GM13976 (cell line): ENCODE measurements at regions not wholly inside any gene's neighbourhood (a gene's known extent, or its start where the extent isn't known, plus 50 kb on each side); places are given as distances from the start of the nearest gene placed in this dataset.

Source experiments
- DNase-seq: peaks from one replicate; pipeline ENCODE4 v3.0.0; 2012; ENCODE audit warnings: low spot score
- CTCF ChIP-seq: IDR thresholded peaks from 2 replicates; pipeline ENCODE4 v1.5.1; 2012; ENCODE audit warnings: borderline replicate concordance, mild to moderate bottlenecking; ENCODE audit not compliant: insufficient read depth; ENCODE audit errors: extremely low read depth, missing control alignments, control extremely low read depth
- in situ Hi-C: fragments of 300-500 bp; cut with MboI; formaldehyde crosslinking; loops from one replicate; pipeline ENCODE4 v1.12.0; 2022; ENCODE audit warnings: low sequenced_read_pairs, mixed read lengths, inconsistent platforms; ENCODE audit not compliant: unreplicated experiment

GRCh38 chr2:239608723-239609122 lies 207.9 kb upstream of the HDAC4 start:
- in situ Hi-C loops, result no loop called here
- DNase-seq, result no peak
- TF ChIP-seq CTCF, result no peak

DNA sequence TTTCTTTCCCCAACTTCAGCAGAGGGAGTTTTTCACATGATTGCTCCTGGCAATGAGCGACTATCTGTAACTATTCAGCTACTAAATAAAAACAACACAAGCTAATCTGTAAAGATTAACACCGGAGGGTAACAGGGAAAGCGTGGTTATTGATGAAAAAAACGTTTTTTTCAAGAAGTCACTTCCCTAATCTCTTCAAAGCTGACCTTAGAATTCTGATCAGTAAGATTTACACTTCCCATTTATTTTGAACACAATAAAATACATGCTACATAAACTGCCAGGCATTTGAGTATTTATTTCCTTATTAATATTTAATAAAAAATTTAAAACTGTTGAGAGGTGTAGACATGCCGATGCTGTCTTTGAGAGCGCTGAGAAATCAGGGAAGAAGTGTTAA lies 207.4 kb upstream of the HDAC4 start:
- in situ Hi-C loops, result no loop called here
- no peak for DNase-seq
- TF ChIP-seq CTCF, result no peak

DNA sequence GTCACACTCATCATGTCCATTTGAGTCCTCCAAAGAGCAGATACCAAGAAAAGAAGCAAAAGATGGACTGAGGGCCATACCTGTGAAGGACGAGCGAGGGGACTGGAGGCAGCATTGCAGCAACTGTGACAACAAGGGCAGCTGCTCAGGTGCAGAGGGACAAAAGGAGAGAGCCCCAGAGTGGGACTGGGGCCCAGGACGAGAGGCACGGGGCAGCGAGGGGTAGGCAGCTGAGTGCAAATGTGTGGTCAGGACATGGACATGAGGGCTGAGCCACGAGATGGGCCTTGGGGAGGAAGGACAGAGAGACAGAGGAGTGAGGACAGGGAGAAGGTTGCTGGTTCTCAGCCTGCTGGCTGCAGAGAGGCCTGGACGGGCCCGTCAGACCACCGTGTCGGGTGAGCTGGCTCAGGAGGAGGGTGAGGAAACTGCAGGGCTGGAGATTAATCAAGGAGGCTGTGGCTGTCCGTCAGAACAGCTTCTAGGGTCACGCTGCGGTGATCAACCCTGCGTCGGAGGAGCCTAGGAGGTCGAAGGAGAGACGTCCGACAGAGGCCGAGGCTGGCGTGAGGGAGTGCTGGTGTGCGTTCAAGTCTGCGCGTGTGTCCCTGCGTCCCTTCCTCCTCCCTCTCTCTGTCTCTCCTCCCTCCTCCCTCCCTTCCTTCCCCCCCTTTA lies 206.8 kb upstream of the HDAC4 start:
- DNase-seq, result no peak
- in situ Hi-C loops, result no loop called here

DNA sequence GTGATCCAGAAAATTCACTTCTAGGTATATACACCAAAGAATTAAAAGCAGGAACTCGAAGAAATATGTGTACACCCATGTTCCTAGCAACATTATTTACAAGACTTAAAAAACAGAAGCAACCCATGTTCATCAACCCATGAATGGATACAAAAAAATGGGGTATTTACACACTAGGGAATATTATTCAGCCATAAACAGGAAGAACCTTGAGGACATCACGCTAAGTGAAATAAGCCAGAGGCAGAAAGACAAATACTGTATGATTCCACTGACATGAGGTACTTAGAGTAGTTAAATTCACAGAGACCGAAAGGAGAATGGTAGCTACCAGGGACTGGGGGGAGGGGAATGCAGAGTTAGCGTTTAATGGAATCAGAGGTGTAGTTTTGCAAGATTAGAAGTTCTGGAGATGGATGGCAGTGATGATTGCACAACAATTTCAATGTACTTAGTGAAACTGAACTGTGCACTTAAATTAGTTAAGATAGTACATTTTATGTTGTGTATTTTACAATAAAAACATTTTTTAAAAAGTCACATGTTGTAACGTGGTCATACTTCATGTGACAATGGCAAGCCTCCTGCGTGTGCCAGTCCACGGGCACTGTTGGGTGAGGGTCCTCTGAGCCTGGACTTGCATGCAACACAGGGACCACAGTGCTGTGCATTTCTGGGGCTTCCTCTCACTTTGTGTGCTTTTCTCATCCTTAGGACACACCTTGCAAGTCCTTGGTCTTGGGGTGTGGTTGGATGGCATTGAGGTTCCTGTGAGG lies 206.1 kb upstream of the HDAC4 start:
- no peak for TF ChIP-seq CTCF
- DNase-seq, result no peak
- in situ Hi-C loops, result no loop called here

More for the DNA sequence above, 206.8 kb upstream of the HDAC4 start:
- TF ChIP-seq CTCF, result no peak

GRCh38 chr2:239605976-239606375 lies 205.2 kb upstream of the HDAC4 start:
- in situ Hi-C loops, result no loop called here
- no peak for TF ChIP-seq CTCF
- DNase-seq, result peak; percentile 5

GRCh38 chr2:239605409-239605808 lies 204.6 kb upstream of the HDAC4 start:
- no peak for TF ChIP-seq CTCF
- in situ Hi-C loops, result no loop called here
- DNase-seq, result no peak
